Hepatocyte (in vitro differentiated cells): ENCODE measurements at regions not wholly inside any gene's neighbourhood (a gene's known extent, or its start where the extent isn't known, plus 50 kb on each side); places are given as distances from the start of the nearest gene placed in this dataset.

Source experiments
- DNase-seq: peaks from one replicate; pipeline ENCODE4 v3.0.0-alpha.2; 2016; ENCODE audit warnings: low spot score
- H2AFZ ChIP-seq: fragments of 200-600 bp; sonication (generic); 2 replicates; pipeline ENCODE4 v1.6.0; 2016; ENCODE audit warnings: antibody characterized with exemption, mild to moderate bottlenecking
- H3K27ac ChIP-seq: fragments of 200-600 bp; sonication (generic); 2 replicates; pipeline ENCODE4 v1.5.1; 2016; ENCODE audit warnings: mild to moderate bottlenecking
- H3K27me3 ChIP-seq: fragments of 200-600 bp; sonication (generic); 2 replicates; pipeline ENCODE4 v1.6.1; 2016
- H3K36me3 ChIP-seq: fragments of 200-600 bp; sonication (generic); replicated peaks from 2 replicates; pipeline ENCODE4 v1.5.1; 2016; ENCODE audit warnings: low read depth; ENCODE audit not compliant: insufficient read depth
- H3K4me1 ChIP-seq: fragments of 200-600 bp; sonication (generic); 2 replicates; pipeline ENCODE4 v1.5.1; 2016; ENCODE audit warnings: mild to moderate bottlenecking, moderate library complexity; ENCODE audit not compliant: insufficient read depth
- H3K4me2 ChIP-seq: fragments of 200-600 bp; sonication (generic); 2 replicates; pipeline ENCODE4 v1.6.0; 2016
- H3K4me3 ChIP-seq: fragments of 200-600 bp; sonication (generic); 2 replicates; pipeline ENCODE4 v1.5.1; 2016; ENCODE audit warnings: mild to moderate bottlenecking
- H3K79me2 ChIP-seq: fragments of 200-600 bp; sonication (generic); 2 replicates; pipeline ENCODE4 v1.6.0; 2017; ENCODE audit warnings: mild to moderate bottlenecking
- H3K9me2 ChIP-seq: fragments of 200-600 bp; sonication (generic); replicated peaks from 2 replicates; pipeline ENCODE4 v1.6.0; 2017; ENCODE audit warnings: mild to moderate bottlenecking; ENCODE audit not compliant: insufficient read depth
- H3K9me3 ChIP-seq: fragments of 200-600 bp; sonication (generic); 2 replicates; pipeline ENCODE4 v1.5.1; 2016; ENCODE audit warnings: low read depth, mild to moderate bottlenecking
- H4K20me1 ChIP-seq: fragments of 200-600 bp; sonication (generic); 2 replicates; pipeline ENCODE4 v1.6.0; 2016; ENCODE audit warnings: mild to moderate bottlenecking; ENCODE audit not compliant: insufficient read depth, poor library complexity, severe bottlenecking
- EZH2 ChIP-seq: fragments of 200-600 bp; sonication (generic); IDR thresholded peaks from 2 replicates; pipeline ENCODE4 v1.6.1; 2016; ENCODE audit warnings: antibody characterized with exemption, mild to moderate bottlenecking, borderline replicate concordance
- EZH2phosphoT487 ChIP-seq: fragments of 200-600 bp; sonication (generic); IDR thresholded peaks from one replicate; pipeline ENCODE4 v1.6.1; 2018; ENCODE audit warnings: antibody characterized with exemption, mild to moderate bottlenecking, low read depth, moderate library complexity; ENCODE audit not compliant: unreplicated experiment, severe bottlenecking
- WGBS: methylation state at CpG from one replicate; pipeline ENCODE4 v1.1.6; 2016; ENCODE audit warnings: low lambda C conversion rate; ENCODE audit errors: missing lambda C conversion rate; 5-methylcytosine and 5-hydroxymethylcytosine counted together
- TF ChIP-seq, protein P1 (sequence below): fragments of 200-600 bp; sonication (generic); IDR thresholded peaks from 2 replicates; pipeline ENCODE4 v1.5.1; 2016; ENCODE audit warnings: antibody characterized with exemption, mild to moderate bottlenecking; ENCODE audit not compliant: poor library complexity

DNA sequence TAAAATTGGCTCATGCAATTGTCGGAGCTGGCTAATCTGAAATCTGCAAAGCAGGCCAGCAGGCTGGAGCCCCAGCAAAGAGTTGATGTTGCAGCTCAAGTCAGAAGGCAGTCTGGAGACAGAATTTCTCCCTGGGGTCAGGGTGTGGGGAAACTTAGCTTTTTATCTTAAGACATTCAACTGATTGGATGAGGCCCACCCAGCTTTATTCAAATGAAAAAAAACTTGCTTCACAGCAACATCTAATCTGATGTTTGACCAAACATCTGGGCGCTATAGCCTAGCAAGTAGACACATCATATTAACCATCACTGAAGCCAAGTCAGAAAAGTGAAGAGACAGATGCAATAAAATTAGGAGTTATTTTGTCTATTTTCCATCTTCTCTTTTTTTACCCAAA is 108.8 kb upstream of the CCDC28A start:
- H3K79me2 ChIP-seq, result peaks cover 20% of the 10 kb centered on the region

DNA sequence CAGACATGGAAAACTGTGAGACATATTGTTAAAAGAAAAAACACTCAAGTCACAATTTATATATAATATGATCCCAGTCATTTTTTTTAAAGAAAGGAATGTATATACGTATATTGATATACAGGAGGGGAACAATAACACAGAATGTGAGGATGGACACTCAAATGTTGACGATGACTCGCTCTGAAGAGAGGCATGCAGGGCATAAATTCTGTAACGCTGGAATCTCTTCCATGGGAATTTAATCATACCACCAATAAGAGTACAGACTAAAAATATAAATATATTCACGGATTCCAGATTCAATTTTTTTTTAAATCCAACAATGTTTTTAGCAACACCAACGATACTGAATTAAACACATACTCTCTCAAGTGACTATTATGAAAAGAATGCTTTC is 106.9 kb upstream of the CCDC28A start:
- Histone ChIP-seq H3K4me1 (no peaks in the 10 kb centered on the region), H4K20me1 (no peaks in the 10 kb centered on the region), H3K36me3 (no peaks in the 10 kb centered on the region), H3K9me3 (no peaks in the 10 kb centered on the region), H3K4me2 (no peak overlapping the region), H3K9me2 (no peaks in the 10 kb centered on the region), H3K27ac (no peak overlapping the region), H3K79me2 (peaks cover 14% of the 10 kb centered on the region), H2AFZ (no peak overlapping the region), H3K27me3 (no peaks in the 10 kb centered on the region), H3K4me3 (no peak overlapping the region)
- TF ChIP-seq EZH2phosphoT487 (no peak), EZH2 (no peak)
- TF ChIP-seq, protein P1, sequence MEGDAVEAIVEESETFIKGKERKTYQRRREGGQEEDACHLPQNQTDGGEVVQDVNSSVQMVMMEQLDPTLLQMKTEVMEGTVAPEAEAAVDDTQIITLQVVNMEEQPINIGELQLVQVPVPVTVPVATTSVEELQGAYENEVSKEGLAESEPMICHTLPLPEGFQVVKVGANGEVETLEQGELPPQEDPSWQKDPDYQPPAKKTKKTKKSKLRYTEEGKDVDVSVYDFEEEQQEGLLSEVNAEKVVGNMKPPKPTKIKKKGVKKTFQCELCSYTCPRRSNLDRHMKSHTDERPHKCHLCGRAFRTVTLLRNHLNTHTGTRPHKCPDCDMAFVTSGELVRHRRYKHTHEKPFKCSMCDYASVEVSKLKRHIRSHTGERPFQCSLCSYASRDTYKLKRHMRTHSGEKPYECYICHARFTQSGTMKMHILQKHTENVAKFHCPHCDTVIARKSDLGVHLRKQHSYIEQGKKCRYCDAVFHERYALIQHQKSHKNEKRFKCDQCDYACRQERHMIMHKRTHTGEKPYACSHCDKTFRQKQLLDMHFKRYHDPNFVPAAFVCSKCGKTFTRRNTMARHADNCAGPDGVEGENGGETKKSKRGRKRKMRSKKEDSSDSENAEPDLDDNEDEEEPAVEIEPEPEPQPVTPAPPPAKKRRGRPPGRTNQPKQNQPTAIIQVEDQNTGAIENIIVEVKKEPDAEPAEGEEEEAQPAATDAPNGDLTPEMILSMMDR, result no peak
- no peak for DNase-seq
- WGBS, result 89% methylated on average over 6 of the region's 6 CpGs

More for the DNA sequence above, 108.8 kb upstream of the CCDC28A start:
- Histone ChIP-seq H2AFZ (no peak overlapping the region), H3K4me2 (no peak overlapping the region), H4K20me1 (no peaks in the 10 kb centered on the region), H3K9me3 (no peaks in the 10 kb centered on the region), H3K27ac (no peak overlapping the region), H3K4me3 (no peak overlapping the region), H3K4me1 (no peaks in the 10 kb centered on the region), H3K27me3 (no peaks in the 10 kb centered on the region), H3K9me2 (no peaks in the 10 kb centered on the region), H3K36me3 (no peaks in the 10 kb centered on the region)
- no peak for TF ChIP-seq EZH2phosphoT487
- no peak for TF ChIP-seq EZH2
- TF ChIP-seq, protein P1, result no peak
- DNase-seq, result no peak
- WGBS, result 95% methylated on average over 2 of the region's 2 CpGs

DNA sequence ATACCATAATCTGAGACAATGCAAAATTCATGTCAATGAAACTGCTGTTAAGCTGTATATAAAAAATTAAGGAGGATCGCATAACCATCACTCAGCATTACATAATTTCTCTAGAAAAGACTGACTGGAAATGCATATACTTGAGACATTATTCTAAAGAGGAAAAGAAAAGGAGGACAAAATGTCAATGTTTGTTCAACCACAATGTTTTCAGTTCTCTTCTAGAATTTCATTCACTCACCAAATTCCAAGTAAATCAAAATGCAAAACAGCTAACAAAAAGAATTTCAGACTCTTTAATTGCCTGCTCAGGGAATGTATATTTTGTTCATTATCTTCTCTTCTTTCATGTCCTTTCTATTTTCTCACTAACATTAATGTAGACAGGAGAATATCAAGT is 106.2 kb upstream of the CCDC28A start:
- Histone ChIP-seq H2AFZ (no peak overlapping the region), H4K20me1 (no peaks in the 10 kb centered on the region), H3K4me3 (no peak overlapping the region), H3K4me1 (no peaks in the 10 kb centered on the region), H3K9me2 (no peaks in the 10 kb centered on the region), H3K36me3 (no peaks in the 10 kb centered on the region), H3K9me3 (no peaks in the 10 kb centered on the region), H3K79me2 (peaks cover 14% of the 10 kb centered on the region), H3K4me2 (no peak overlapping the region), H3K27ac (no peak overlapping the region), H3K27me3 (no peaks in the 10 kb centered on the region)
- TF ChIP-seq EZH2phosphoT487, result no peak
- no peak for DNase-seq
- 93% methylated on average over 1 of the region's 1 CpG for WGBS

- H3K79me2 ChIP-seq, result peaks cover 16% of the 10 kb centered on the region
These were observed 102.2 kb upstream of the CCDC28A start for GRCh38 chr6:138671351-138671750.

More at GRCh38 chr6:138671351-138671750, 102.2 kb upstream of the CCDC28A start:
- H4K20me1 ChIP-seq, result no peaks in the 10 kb centered on the region
- H3K9me3 ChIP-seq, result no peaks in the 10 kb centered on the region
- 93% methylated on average over 4 of the region's 4 CpGs for WGBS
- no peaks in the 10 kb centered on the region for H3K27me3 ChIP-seq
- H3K4me2 ChIP-seq, result no peak overlapping the region
- H3K4me1 ChIP-seq, result no peaks in the 10 kb centered on the region
- no peak overlapping the region for H3K27ac ChIP-seq
- no peaks in the 10 kb centered on the region for H3K36me3 ChIP-seq
- H3K9me2 ChIP-seq, result no peaks in the 10 kb centered on the region
- TF ChIP-seq EZH2phosphoT487, result no peak
- TF ChIP-seq EZH2, result no peak
- TF ChIP-seq, protein P1, result no peak
- no peak overlapping the region for H3K4me3 ChIP-seq
- H2AFZ ChIP-seq, result no peak overlapping the region
- DNase-seq, result no peak
